GM23338 (cell line): ENCODE measurements at regions not wholly inside any gene's neighbourhood (a gene's known extent, or its start where the extent isn't known, plus 50 kb on each side); places are given as distances from the start of the nearest gene placed in this dataset.

Experiments used
- ATAC-seq: fragments of 200-7000 bp; cut with Tn5 transposase; 3 replicates; pipeline ENCODE4 v1.9.1; 2020
- DNase-seq: peaks from one replicate; pipeline ENCODE4 v3.0.0-alpha.2; 2015; ENCODE audit warnings: low spot score
- H2AFZ ChIP-seq: fragments of 200-600 bp; sonication (generic); 2 replicates; pipeline ENCODE4 v1.8.0; 2016; ENCODE audit warnings: antibody characterized with exemption, mild to moderate bottlenecking, moderate library complexity
- H3F3A ChIP-seq: fragments of 200-600 bp; sonication (generic); replicated peaks from 2 replicates; pipeline ENCODE4 v1.8.0; 2017; ENCODE audit warnings: antibody characterized with exemption, mixed run types, low read depth
- H3K27ac ChIP-seq: fragments of 200-600 bp; sonication (generic); 2 replicates; pipeline ENCODE4 v1.6.1; 2016; ENCODE audit warnings: low read depth
- H3K27me3 ChIP-seq: fragments of 200-600 bp; sonication (generic); 2 replicates; pipeline ENCODE4 v1.8.0; 2016; ENCODE audit warnings: mild to moderate bottlenecking, mixed run types, moderate library complexity; ENCODE audit not compliant: insufficient read depth
- H3K36me3 ChIP-seq: fragments of 200-600 bp; sonication (generic); 2 replicates; pipeline ENCODE4 v1.8.0; 2016; ENCODE audit warnings: mild to moderate bottlenecking; ENCODE audit not compliant: insufficient read depth
- H3K4me1 ChIP-seq: fragments of 200-600 bp; sonication (generic); 2 replicates; pipeline ENCODE4 v1.8.0; 2016; ENCODE audit warnings: mild to moderate bottlenecking, moderate library complexity; ENCODE audit not compliant: insufficient read depth
- H3K4me2 ChIP-seq: fragments of 200-600 bp; sonication (generic); 2 replicates; pipeline ENCODE4 v1.7.1; 2017; ENCODE audit warnings: mixed run types
- H3K4me3 ChIP-seq: fragments of 200-600 bp; sonication (generic); 2 replicates; pipeline ENCODE4 v1.6.1; 2016; ENCODE audit warnings: mixed run types
- H3K79me2 ChIP-seq: fragments of 200-600 bp; sonication (generic); replicated peaks from 2 replicates; pipeline ENCODE4 v1.8.0; 2017; ENCODE audit warnings: mild to moderate bottlenecking; ENCODE audit not compliant: insufficient read depth
- H3K9me2 ChIP-seq: fragments of 200-600 bp; sonication (generic); 2 replicates; pipeline ENCODE4 v1.8.0; 2017; ENCODE audit not compliant: insufficient read depth
- H4K20me1 ChIP-seq: fragments of 200-600 bp; sonication (generic); replicated peaks from 2 replicates; pipeline ENCODE4 v1.8.0; 2017; ENCODE audit warnings: mild to moderate bottlenecking; ENCODE audit not compliant: insufficient read depth
- H3K27ac Mint-ChIP-seq: 2 replicates; pipeline ENCODE4 v1.8.0; 2020; ENCODE audit warnings: inconsistent platforms, mild to moderate bottlenecking, moderate library complexity, mixed read lengths
- H3K27me3 Mint-ChIP-seq: 3 replicates; pipeline ENCODE4 v1.8.0; 2022; ENCODE audit warnings: low read depth, mild to moderate bottlenecking, moderate library complexity, mixed read lengths, inconsistent platforms; ENCODE audit not compliant: insufficient read depth, poor library complexity
- H3K36me3 Mint-ChIP-seq: 3 replicates; pipeline ENCODE4 v1.8.0; 2021; ENCODE audit warnings: low read depth, mild to moderate bottlenecking, inconsistent platforms, moderate library complexity, mixed read lengths
- H3K4me1 Mint-ChIP-seq: 3 replicates; pipeline ENCODE4 v1.8.0; 2020; ENCODE audit warnings: mild to moderate bottlenecking, inconsistent platforms, mixed read lengths
- H3K4me3 Mint-ChIP-seq: 3 replicates; pipeline ENCODE4 v1.8.0; 2021; ENCODE audit warnings: moderate library complexity, mild to moderate bottlenecking, inconsistent platforms, mixed read lengths
- H3K9me3 Mint-ChIP-seq: 3 replicates; pipeline ENCODE4 v1.8.0; 2020; ENCODE audit warnings: moderate library complexity, mild to moderate bottlenecking, inconsistent platforms, mixed read lengths
- EZH2phosphoT487 ChIP-seq: fragments of 200-600 bp; sonication (generic); IDR thresholded peaks from one replicate; pipeline ENCODE4 v1.8.1; 2018; ENCODE audit warnings: antibody characterized with exemption; ENCODE audit not compliant: unreplicated experiment
- JUNB ChIP-seq: IDR thresholded peaks from one replicate; pipeline ENCODE4 v1.6.1; 2016; ENCODE audit warnings: antibody characterized with exemption; ENCODE audit not compliant: unreplicated experiment
- TF ChIP-seq, protein P1 (sequence below): fragments of 250-450 bp; sonication (Bioruptor Pico); IDR thresholded peaks from 2 replicates; pipeline ENCODE4 v1.5.0; 2020; ENCODE audit warnings: mild to moderate bottlenecking, moderate library complexity

DNA sequence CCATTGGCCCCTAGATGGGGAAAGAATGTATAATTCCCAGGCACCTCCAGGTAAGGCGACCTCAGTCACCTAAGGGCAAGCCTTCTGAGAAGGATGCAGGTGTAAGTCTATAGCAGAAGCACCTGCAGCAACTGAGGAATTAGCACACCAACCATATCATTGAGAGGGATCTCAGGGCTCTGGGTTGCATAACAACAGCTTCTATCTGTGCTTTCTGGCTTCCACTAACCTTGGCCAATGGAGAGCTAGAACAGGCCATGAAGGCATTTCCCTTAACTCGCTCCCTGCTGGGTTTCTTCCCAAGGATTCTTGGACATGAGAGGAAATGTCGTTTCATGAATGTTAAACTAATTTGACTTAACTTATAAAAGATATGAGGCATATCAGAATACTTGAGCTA lies 177.8 kb upstream of the GK2 start:
- Mint-ChIP-seq H3K4me3 (no peak overlapping the region), H3K9me3 (peaks cover 8% of the 10 kb centered on the region; the same call in 1 of the 3 replicates), H3K27me3 (no peaks in the 10 kb centered on the region), H3K4me1 (peaks cover 10% of the 10 kb centered on the region), H3K36me3 (peaks cover 16% of the 10 kb centered on the region; the same call in 2 of the 3 replicates), H3K27ac (no peak overlapping the region)
- no peaks in the 10 kb centered on the region for H3K9me2 ChIP-seq
- peak; percentile 66 for DNase-seq
- no peaks in the 10 kb centered on the region for H3K79me2 ChIP-seq
- no peaks in the 10 kb centered on the region for H3K36me3 ChIP-seq
- TF ChIP-seq JUNB, result no peak
- TF ChIP-seq, protein P1, sequence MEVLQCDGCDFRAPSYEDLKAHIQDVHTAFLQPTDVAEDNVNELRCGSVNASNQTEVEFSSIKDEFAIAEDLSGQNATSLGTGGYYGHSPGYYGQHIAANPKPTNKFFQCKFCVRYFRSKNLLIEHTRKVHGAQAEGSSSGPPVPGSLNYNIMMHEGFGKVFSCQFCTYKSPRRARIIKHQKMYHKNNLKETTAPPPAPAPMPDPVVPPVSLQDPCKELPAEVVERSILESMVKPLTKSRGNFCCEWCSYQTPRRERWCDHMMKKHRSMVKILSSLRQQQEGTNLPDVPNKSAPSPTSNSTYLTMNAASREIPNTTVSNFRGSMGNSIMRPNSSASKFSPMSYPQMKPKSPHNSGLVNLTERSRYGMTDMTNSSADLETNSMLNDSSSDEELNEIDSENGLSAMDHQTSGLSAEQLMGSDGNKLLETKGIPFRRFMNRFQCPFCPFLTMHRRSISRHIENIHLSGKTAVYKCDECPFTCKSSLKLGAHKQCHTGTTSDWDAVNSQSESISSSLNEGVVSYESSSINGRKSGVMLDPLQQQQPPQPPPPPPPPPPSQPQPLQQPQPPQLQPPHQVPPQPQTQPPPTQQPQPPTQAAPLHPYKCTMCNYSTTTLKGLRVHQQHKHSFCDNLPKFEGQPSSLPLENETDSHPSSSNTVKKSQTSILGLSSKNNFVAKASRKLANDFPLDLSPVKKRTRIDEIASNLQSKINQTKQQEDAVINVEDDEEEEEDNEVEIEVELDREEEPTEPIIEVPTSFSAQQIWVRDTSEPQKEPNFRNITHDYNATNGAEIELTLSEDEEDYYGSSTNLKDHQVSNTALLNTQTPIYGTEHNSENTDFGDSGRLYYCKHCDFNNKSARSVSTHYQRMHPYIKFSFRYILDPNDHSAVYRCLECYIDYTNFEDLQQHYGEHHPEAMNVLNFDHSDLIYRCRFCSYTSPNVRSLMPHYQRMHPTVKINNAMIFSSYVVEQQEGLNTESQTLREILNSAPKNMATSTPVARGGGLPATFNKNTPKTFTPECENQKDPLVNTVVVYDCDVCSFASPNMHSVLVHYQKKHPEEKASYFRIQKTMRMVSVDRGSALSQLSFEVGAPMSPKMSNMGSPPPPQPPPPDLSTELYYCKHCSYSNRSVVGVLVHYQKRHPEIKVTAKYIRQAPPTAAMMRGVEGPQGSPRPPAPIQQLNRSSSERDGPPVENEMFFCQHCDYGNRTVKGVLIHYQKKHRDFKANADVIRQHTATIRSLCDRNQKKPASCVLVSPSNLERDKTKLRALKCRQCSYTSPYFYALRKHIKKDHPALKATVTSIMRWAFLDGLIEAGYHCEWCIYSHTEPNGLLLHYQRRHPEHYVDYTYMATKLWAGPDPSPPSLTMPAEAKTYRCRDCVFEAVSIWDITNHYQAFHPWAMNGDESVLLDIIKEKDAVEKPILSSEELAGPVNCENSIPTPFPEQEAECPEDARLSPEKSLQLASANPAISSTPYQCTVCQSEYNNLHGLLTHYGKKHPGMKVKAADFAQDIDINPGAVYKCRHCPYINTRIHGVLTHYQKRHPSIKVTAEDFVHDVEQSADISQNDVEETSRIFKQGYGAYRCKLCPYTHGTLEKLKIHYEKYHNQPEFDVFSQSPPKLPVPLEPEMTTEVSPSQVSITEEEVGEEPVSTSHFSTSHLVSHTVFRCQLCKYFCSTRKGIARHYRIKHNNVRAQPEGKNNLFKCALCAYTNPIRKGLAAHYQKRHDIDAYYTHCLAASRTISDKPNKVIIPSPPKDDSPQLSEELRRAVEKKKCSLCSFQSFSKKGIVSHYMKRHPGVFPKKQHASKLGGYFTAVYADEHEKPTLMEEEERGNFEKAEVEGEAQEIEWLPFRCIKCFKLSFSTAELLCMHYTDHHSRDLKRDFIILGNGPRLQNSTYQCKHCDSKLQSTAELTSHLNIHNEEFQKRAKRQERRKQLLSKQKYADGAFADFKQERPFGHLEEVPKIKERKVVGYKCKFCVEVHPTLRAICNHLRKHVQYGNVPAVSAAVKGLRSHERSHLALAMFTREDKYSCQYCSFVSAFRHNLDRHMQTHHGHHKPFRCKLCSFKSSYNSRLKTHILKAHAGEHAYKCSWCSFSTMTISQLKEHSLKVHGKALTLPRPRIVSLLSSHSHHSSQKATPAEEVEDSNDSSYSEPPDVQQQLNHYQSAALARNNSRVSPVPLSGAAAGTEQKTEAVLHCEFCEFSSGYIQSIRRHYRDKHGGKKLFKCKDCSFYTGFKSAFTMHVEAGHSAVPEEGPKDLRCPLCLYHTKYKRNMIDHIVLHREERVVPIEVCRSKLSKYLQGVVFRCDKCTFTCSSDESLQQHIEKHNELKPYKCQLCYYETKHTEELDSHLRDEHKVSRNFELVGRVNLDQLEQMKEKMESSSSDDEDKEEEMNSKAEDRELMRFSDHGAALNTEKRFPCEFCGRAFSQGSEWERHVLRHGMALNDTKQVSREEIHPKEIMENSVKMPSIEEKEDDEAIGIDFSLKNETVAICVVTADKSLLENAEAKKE (CRISPR knock-in tag), result peak; percentile 95
- H3K27ac ChIP-seq, result no peak overlapping the region
- H3K27me3 ChIP-seq, result no peaks in the 10 kb centered on the region
- H2AFZ ChIP-seq, result no peak overlapping the region
- ATAC-seq, result peak; percentile 82
- no peak overlapping the region for H3K4me2 ChIP-seq
- no peak overlapping the region for H3K4me3 ChIP-seq
- no peaks in the 10 kb centered on the region for H3F3A ChIP-seq
- no peaks in the 10 kb centered on the region for H3K4me1 ChIP-seq
- H4K20me1 ChIP-seq, result no peaks in the 10 kb centered on the region

DNA sequence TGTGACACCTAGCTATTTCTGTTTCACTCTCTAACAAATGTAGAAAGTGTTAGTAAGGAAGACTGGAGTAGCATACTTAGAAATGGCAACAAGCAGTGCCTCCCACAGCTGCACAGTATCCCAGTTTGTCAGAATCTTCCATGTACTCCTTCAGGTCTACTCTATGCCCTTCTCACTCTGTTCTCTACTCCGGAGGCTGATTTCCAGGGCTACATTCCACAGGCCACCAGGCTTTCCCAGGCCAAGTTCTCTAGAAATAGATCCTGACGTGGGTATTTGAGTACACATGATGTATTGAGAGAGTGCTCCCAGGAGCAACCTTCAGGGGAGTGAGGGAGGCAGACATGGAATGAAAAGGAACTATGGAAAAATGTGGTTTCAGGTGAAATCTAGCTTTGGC lies 177.3 kb upstream of the GK2 start:
- ATAC-seq (no peak), DNase-seq (no peak)
- TF ChIP-seq EZH2phosphoT487, result no peak
- TF ChIP-seq, protein P1 (CRISPR knock-in tag), result no peak
- Histone ChIP-seq H4K20me1 (no peaks in the 10 kb centered on the region), H3K27me3 (no peaks in the 10 kb centered on the region), H2AFZ (no peak overlapping the region), H3K4me2 (no peak overlapping the region), H3K27ac (no peak overlapping the region), H3F3A (no peaks in the 10 kb centered on the region), H3K9me2 (no peaks in the 10 kb centered on the region), H3K4me3 (no peak overlapping the region), H3K4me1 (no peaks in the 10 kb centered on the region), H3K36me3 (no peaks in the 10 kb centered on the region), H3K79me2 (no peaks in the 10 kb centered on the region)
- no peak overlapping the region for H3K4me3 Mint-ChIP-seq
- no peaks in the 10 kb centered on the region for H3K27me3 Mint-ChIP-seq
- peaks cover 9% of the 10 kb centered on the region for H3K4me1 Mint-ChIP-seq
- no peak overlapping the region for H3K27ac Mint-ChIP-seq
- H3K36me3 Mint-ChIP-seq, result peaks cover 16% of the 10 kb centered on the region; the same call in 2 of the 3 replicates
- H3K9me3 Mint-ChIP-seq, result peaks cover 8% of the 10 kb centered on the region; the same call in 1 of the 3 replicates
